HG03039 (cell line): ENCODE measurements at regions not wholly inside any gene's neighbourhood (a gene's known extent, or its start where the extent isn't known, plus 50 kb on each side); places are given as distances from the start of the nearest gene placed in this dataset.

Source experiments
- ATAC-seq: cut with Tn5 transposase; IDR thresholded peaks from one replicate; pipeline ENCODE4 v1.9.1; 2021; ENCODE audit warnings: mild to moderate bottlenecking, moderate library complexity; ENCODE audit not compliant: unreplicated experiment

GRCh38 chr12:114774197-114774596, 90.2 kb upstream of the TBX3 start:
- no peak for ATAC-seq

DNA sequence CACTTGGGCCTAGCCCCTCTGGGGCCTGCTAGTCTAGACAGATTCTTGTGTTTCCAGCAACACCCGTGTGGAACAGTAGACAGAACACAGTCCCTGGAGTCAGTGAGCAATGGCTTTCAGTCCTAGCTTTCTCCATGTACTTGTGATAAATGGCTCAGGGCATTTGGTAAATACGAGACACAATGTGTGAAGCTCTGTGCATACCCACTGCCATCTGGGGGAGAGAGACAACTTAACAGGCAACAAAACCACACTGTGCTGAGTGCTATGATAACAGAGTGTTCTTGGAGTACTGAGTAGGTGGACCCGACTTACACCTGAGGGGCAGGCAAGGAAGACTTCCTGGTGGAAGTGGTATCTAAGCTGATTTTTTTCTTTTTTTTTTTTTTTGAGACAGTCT, 86.3 kb upstream of the TBX3 start:
- ATAC-seq, result no peak

DNA sequence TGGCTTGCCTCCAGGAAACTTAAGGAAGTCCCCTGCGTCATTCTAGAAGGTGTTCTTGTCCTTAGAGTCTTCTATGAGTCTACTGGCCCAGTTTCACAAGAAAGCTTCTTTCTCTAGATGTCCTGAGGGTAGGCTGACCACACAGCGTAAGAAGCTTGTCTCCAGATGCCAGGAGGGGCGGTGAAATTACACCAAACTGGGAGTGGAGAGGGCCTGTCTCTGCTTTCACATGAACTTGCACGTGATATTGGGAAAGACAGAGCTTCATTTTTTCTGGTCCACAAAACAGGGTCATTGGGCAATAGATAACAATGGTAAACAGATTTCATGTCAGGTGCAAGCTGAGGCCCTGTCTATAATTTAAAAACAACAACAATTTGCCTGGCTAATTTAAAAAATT, 85.7 kb upstream of the TBX3 start:
- no peak for ATAC-seq

GRCh38 chr12:114767906-114768722, 84.1 kb upstream of the TBX3 start:
- no peak for ATAC-seq

DNA sequence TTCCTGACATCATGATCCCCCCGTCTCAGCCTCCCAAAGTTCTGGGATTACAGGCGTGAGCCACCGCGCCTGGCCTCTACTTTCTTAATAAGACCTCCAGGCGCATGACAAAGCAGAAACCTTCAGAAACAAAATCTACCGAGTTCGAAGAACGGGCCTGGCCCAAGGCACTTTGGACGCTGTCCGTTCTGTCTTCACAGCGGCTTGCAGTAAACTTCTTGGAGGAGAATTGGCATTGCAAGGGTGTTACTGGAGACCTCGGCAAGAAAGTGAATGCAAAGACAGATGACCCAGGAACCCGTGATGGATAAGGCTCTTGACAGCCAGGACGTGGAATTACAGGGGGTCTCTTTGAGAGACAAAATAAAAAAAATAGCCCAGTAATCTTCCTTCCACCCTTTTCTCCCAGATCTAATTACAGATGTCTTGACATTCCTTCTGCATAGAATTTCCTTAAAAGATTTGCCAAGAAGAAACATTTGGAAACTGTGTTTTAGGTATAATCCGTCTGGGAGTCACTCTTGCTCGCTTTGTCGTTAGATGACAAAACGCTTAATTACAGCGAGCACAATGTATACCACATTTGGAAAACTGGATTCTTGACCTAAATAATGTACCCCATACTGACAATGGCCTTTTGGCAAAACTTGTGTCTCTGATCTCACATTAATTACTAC, 83.2 kb upstream of the TBX3 start:
- no peak for ATAC-seq

DNA sequence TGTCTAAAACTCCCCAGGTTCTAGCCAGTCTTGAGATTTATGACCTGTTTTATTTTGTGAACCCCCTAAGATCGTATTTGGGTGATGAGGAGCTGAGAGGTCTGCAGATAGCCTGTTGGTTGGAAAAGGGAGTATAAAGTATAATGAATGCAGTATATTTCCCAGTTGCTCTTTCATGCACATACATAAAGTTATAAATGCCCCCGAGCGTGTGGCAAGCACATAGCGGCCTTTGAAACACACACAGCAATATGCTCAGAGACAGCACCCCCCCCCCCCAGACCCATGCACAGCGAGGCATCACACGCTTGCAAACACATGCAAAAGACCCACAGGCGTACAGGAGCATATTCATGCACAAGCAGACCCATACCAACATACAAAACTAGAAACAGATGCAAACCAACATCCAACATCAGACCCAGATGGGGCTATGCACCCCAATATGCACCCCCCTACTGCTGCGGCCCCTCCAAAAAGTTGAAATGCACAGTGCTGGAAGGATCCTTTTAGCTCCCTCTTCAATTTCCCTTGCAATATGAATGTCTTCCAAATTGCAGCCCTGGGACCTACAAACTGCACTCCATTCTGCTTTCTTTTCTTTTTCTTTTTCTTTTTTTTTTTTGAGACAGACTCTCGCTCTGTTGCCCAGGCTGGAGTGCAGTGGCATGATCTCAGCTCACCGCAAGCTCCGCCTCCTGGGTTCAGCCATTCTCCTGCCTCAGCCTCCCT, 82.2 kb upstream of the TBX3 start:
- ATAC-seq, result no peak

DNA sequence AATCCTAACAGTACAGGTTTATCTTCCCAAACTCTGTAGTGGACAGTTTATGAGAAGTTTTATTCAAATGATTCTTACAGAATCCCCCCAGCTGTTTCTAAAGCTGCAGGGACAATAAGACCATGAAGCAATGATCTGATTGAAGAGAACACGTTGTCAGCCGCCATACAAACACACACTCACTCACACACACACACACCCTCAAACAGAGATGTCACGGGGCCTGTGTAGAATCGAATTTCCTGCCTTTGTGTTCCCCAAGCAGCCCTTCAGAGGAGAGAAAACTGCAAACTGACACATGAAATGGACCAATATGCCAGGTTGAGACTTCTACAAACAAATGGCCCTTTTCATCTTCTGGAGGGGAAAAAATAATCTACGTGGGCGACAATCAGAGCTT, 80.5 kb upstream of the TBX3 start:
- no peak for ATAC-seq

GRCh38 chr12:114762490-114763110, 78.6 kb upstream of the TBX3 start:
- no peak for ATAC-seq

- ATAC-seq, result no peak
These were observed 76.3 kb upstream of the TBX3 start for GRCh38 chr12:114760151-114760877.

- ATAC-seq, result no peak
These were observed 75.7 kb upstream of the TBX3 start for GRCh38 chr12:114759635-114760034.

DNA sequence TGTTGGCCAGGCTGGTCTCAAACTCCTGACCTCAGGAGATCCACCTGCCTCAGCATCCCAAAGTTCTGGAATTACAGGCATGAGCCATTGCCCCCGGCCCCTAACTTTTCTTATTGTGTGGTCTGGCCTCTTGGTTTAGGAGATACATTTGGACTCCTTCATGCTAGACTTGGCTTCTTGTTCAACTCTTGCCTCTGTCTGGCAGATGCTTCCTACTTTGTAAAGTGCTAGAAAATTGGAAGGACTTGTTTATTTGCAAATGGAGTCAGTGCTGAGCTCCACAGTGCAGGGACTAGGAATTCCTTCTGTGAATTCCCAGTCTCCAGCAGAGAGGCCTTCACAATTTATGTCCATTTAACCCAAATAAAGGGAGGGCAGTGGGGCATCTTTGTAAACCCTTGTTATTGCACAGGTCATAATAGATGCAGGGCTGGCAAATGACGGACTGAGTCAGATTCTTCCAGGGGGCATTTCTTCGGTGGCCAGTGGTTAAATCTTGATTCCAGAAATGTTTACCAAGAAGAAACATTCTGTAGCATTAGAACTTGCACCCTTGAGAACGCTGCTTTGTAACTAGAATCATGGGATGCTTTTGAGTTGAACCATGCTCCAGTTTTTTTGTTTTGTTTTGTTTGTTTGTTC, 73.8 kb upstream of the TBX3 start:
- ATAC-seq, result no peak

DNA sequence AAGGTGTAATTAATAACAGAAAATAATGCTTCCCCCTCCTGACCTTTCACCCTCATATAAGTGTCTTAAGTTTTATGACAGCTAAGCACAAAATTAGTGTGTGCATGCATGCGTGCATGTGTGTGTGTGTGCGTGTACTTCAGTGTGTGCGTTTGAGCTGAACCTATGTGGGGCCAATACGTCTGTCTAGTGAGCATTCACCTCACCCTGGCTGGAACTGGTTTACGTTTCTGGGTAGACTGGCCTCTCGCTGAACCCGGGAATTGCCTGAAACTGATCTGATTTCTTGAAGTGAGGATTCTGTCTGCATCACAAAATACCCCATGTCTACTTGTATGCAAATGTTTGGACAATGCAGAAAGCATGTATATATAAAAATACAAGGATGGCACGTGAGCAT, 68.2 kb upstream of the TBX3 start:
- no peak for ATAC-seq

DNA sequence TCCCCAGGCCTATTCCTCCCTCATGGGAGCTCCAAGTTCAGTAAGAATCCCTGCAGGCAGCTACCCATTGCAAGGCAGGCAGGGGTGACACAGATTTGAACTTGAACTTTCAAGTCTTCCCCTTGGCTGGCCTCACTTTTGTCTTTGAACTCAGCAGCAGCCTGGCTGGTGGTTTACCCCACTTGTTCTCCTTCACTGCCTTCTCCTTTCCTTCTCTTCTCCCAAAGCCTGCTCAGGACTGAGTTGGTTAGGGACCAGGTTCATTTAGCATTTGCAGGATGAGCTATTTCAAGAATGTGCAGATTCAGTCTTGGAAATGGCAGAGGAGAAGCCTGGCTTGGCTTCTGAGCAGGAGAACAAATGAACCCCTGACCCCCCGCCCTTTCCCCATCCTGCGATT, 67.7 kb upstream of the TBX3 start:
- ATAC-seq, result no peak

DNA sequence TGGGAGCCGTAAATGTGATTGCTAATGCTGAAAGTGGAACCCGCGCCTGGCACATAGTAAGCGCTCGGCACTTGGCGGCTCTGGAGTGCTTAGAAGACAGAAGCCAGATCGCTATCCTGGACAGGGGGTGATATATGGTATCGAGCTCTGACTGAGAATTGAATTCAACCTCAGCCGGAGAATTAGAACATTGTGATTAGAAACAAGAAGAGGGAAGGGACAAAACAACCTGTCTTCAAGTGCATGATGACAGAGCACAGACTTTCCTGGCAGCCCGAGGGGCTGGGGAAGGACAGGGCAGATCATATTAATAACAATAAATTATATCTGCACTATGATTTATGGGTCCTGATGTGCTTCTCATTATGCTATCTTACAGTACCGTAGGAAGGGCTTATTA, 66.9 kb upstream of the TBX3 start:
- ATAC-seq, result no peak

DNA sequence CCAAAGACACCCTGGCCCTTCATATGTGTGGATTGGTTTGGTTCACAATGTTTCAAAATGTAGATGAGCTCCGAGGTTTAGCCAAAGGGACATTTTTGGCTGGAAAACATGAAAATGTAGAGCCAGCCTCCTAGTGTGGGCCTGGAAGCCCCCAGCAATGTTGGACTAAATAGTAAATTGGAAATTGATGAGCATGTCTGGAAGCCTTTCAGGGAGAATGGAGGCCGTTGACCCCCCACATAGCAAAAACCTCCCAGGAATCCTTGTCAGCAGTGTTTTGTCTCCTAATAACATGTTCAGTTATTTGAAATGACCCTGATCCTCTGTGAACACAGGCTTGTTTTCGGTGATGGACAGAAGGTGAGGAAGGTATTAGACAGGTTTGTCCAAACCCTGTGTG, 65.1 kb upstream of the TBX3 start:
- ATAC-seq, result no peak

DNA sequence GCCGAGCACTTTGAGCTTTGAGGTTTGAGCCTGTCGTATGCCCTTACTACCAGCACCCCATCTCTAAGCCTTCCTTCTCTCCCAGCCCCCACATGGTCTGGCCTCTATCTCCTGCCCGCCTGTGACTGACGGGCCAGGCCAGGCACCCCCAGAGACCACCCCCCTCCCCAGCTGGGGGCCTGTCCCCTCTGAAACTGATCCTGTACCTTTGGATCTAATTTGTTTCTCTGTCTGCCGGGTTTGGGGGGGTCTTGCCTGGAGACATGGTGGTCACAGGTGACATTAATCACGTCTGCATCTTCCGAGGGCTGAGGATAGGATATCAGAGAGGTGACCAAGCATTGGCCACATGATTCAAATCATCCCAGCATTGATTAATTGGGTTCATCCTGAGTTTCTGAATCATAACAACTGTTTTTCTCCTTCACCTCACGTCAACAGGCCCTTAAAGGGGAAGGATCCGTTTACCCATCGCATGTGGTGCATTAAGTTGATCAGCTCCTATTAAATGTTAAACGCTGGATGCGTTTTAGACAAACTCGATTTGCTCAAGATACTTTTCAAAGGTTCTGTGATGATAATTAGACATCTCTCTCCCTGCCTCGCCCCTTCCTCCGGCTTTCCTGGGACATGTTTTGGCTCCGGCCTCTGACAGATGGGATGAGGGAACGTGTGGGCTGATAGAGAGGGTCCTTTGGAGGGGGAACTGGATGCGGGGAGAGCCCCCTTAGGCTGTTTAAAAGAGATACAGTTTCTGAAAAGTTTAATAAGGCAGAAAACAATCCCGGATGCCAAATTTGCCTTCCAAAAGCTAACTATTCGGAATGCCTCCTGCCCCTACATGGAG, 63.3 kb upstream of the TBX3 start:
- ATAC-seq, result no peak

DNA sequence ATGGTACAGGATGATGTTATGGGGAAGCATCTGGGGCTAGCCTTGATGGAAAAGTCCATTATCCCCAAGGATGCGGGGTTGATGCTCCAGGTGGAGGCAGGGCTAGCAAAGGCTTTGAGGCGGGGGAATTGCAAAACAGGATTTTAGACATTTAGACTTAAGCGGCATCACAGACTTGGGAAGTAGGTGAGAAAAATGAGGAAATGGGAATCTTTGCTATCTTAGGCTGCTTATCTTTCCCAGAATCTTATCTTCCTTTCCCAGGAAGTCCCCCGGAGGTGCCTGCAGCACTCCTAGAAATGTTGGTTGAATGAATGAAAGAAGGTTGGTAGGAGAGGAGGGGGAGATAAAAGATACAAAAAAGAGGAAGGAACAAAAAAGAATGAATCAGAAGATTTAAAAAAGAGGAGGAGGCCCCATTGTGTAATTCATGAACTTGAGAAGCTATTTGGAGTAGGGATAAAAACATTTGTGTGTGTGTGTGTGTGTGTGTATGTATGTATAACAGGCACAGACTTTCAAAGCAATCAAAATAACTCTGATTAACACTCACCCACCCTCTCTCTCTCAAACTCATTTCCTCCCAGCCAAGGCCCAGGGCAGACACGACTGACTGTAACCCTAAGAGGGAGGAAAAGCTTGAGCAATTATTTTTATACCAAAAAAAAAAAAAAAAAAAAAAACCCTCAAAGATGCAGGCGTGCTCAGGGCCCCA, 62.5 kb upstream of the TBX3 start:
- ATAC-seq, result no peak

GRCh38 chr12:114744691-114745090, 60.7 kb upstream of the TBX3 start:
- ATAC-seq, result no peak

DNA sequence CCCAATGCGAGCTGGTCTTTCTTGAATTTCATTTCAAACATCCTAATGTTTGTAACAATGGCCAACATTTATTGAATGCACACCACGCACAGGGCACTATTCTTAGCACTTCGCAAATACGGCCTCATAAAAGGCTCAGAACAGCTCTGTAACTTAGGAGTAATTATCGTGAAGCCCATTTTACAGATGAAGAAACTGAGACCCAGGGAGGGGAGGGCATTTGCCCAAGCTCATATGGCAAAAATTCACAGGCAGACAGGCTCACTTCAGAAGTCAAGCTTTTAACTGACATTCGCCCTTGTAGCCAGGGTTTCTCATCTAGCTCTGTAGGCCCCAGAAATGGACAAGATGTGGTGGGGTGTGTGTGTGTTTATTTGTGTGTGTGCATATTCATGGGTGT, 60.3 kb upstream of the TBX3 start:
- ATAC-seq, result no peak
